ENCODE measurements at regions not wholly inside any gene's neighbourhood (a gene's known extent, or its start where the extent isn't known, plus 50 kb on each side); places are given as distances from the start of the nearest gene placed in this dataset.

- Histone ChIP-seq H3K4me2 (ENCODE audit: low read depth, low read length, poor library complexity, severe bottlenecking) (no peak overlapping the region), H3K9me3 (ENCODE audit: insufficient read depth, low read depth, low read length) (no peaks in the 10 kb centered on the region), H3K27me3 (ENCODE audit: insufficient read depth, low read length, poor library complexity, severe bottlenecking) (no peaks in the 10 kb centered on the region), H3K9ac (ENCODE audit: low read depth, low read length, poor library complexity, severe bottlenecking) (no peak overlapping the region), H4K20me1 (ENCODE audit: insufficient read depth, low read length, poor library complexity, severe bottlenecking) (no peaks in the 10 kb centered on the region), H3K9me2 (replicated peaks; ENCODE audit: low read depth, low read length) (no peaks in the 10 kb centered on the region; the same call in 1 of the 2 replicates), H3K4me1 (ENCODE audit: insufficient read depth, low read length, poor library complexity, severe bottlenecking) (no peaks in the 10 kb centered on the region), H3K79me2 (ENCODE audit: insufficient read depth, low read length) (no peaks in the 10 kb centered on the region), H3F3A (ENCODE audit: low read depth) (no peaks in the 10 kb centered on the region), H3K36me3 (ENCODE audit: insufficient read depth, low read length) (no peaks in the 10 kb centered on the region), H2AFZ (ENCODE audit: low read length) (no peak overlapping the region), H3K4me3 (ENCODE audit: low read length, poor library complexity, severe bottlenecking) (no peak overlapping the region)
- TF ChIP-seq EZH2phosphoT487 (IDR thresholded peaks at IDR 0.05; ENCODE audit: borderline replicate concordance) = no peak
Measured at GRCh38 chr4:58935332-58935731, 1825.1 kb upstream of the IGFBP7 start.

DNA sequence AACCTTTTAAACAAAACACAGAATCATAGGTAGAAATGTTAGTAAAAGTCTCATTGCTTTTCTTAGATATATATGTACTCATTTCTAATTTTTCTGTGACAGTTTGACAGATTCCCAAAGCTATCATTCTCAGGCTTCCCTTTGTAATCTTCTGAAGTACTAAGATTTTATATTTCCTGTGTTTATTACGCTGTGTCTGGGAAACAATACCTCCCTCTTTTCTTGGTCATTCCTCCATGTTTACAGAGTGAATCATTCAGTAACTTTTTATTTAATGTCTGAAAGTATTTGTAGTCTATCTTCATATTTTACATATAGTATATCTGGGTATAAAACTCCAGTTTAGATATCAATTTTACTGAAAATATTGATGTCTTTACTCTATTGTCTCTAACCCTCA lies 1826.3 kb upstream of the IGFBP7 start:
- H3K4me3 ChIP-seq (ENCODE audit: low read length, poor library complexity, severe bottlenecking) = no peak overlapping the region
- no peaks in the 10 kb centered on the region for H3F3A ChIP-seq (ENCODE audit: low read depth)
- H3K9me3 ChIP-seq (ENCODE audit: insufficient read depth, low read depth, low read length) = no peaks in the 10 kb centered on the region
- no peaks in the 10 kb centered on the region; the same call in 1 of the 2 replicates for H3K9me2 ChIP-seq (replicated peaks; ENCODE audit: low read depth, low read length)
- H3K27me3 ChIP-seq (ENCODE audit: insufficient read depth, low read length, poor library complexity, severe bottlenecking) = no peaks in the 10 kb centered on the region
- H3K4me2 ChIP-seq (ENCODE audit: low read depth, low read length, poor library complexity, severe bottlenecking) = no peak overlapping the region
- no peak overlapping the region for H2AFZ ChIP-seq (ENCODE audit: low read length)
- no peaks in the 10 kb centered on the region for H3K79me2 ChIP-seq (ENCODE audit: insufficient read depth, low read length)
- TF ChIP-seq CTCF (conservative IDR thresholded peaks at IDR 0.05; ENCODE audit: low read length) = no peak
- no peak for TF ChIP-seq EZH2phosphoT487 (IDR thresholded peaks at IDR 0.05; ENCODE audit: borderline replicate concordance)
- H4K20me1 ChIP-seq (ENCODE audit: insufficient read depth, low read length, poor library complexity, severe bottlenecking) = no peaks in the 10 kb centered on the region
- H3K36me3 ChIP-seq (ENCODE audit: insufficient read depth, low read length) = no peaks in the 10 kb centered on the region
- no peak overlapping the region for H3K9ac ChIP-seq (ENCODE audit: low read depth, low read length, poor library complexity, severe bottlenecking)
- no peaks in the 10 kb centered on the region for H3K4me1 ChIP-seq (ENCODE audit: insufficient read depth, low read length, poor library complexity, severe bottlenecking)

GRCh38 chr4:58940167-58940566 lies 1830.0 kb upstream of the IGFBP7 start:
- Histone ChIP-seq H4K20me1 (ENCODE audit: insufficient read depth, low read length, poor library complexity, severe bottlenecking) (no peaks in the 10 kb centered on the region), H3K9ac (ENCODE audit: low read depth, low read length, poor library complexity, severe bottlenecking) (no peak overlapping the region), H3K9me3 (ENCODE audit: insufficient read depth, low read depth, low read length) (no peaks in the 10 kb centered on the region), H3K4me2 (ENCODE audit: low read depth, low read length, poor library complexity, severe bottlenecking) (peak overlapping the region; percentile 51), H3F3A (ENCODE audit: low read depth) (no peaks in the 10 kb centered on the region), H3K27me3 (ENCODE audit: insufficient read depth, low read length, poor library complexity, severe bottlenecking) (no peaks in the 10 kb centered on the region), H3K4me3 (ENCODE audit: low read length, poor library complexity, severe bottlenecking) (peak overlapping the region; percentile 55), H3K79me2 (ENCODE audit: insufficient read depth, low read length) (no peaks in the 10 kb centered on the region), H3K4me1 (ENCODE audit: insufficient read depth, low read length, poor library complexity, severe bottlenecking) (no peaks in the 10 kb centered on the region), H3K36me3 (ENCODE audit: insufficient read depth, low read length) (no peaks in the 10 kb centered on the region), H2AFZ (ENCODE audit: low read length) (peak overlapping the region; percentile 62), H3K9me2 (replicated peaks; ENCODE audit: low read depth, low read length) (no peaks in the 10 kb centered on the region)
- TF ChIP-seq EZH2phosphoT487 (IDR thresholded peaks at IDR 0.05; ENCODE audit: borderline replicate concordance) (no peak), CTCF (conservative IDR thresholded peaks at IDR 0.05; ENCODE audit: low read length) (no peak)

- H3K9me3 ChIP-seq (ENCODE audit: insufficient read depth, low read depth, low read length) = no peaks in the 10 kb centered on the region
- no peaks in the 10 kb centered on the region for H4K20me1 ChIP-seq (ENCODE audit: insufficient read depth, low read length, poor library complexity, severe bottlenecking)
- H3F3A ChIP-seq (ENCODE audit: low read depth) = no peaks in the 10 kb centered on the region
- no peaks in the 10 kb centered on the region for H3K36me3 ChIP-seq (ENCODE audit: insufficient read depth, low read length)
- no peak overlapping the region for H2AFZ ChIP-seq (ENCODE audit: low read length)
- H3K4me3 ChIP-seq (ENCODE audit: low read length, poor library complexity, severe bottlenecking) = no peak overlapping the region
- no peak overlapping the region for H3K4me2 ChIP-seq (ENCODE audit: low read depth, low read length, poor library complexity, severe bottlenecking)
- H3K4me1 ChIP-seq (ENCODE audit: insufficient read depth, low read length, poor library complexity, severe bottlenecking) = no peaks in the 10 kb centered on the region
- H3K9ac ChIP-seq (ENCODE audit: low read depth, low read length, poor library complexity, severe bottlenecking) = no peak overlapping the region
- no peaks in the 10 kb centered on the region for H3K79me2 ChIP-seq (ENCODE audit: insufficient read depth, low read length)
- TF ChIP-seq EZH2phosphoT487 (IDR thresholded peaks at IDR 0.05; ENCODE audit: borderline replicate concordance) = no peak
- TF ChIP-seq CTCF (conservative IDR thresholded peaks at IDR 0.05; ENCODE audit: low read length) = no peak
- H3K9me2 ChIP-seq (replicated peaks; ENCODE audit: low read depth, low read length) = no peaks in the 10 kb centered on the region
- no peaks in the 10 kb centered on the region for H3K27me3 ChIP-seq (ENCODE audit: insufficient read depth, low read length, poor library complexity, severe bottlenecking)
Measured at GRCh38 chr4:58941286-58941685, 1831.1 kb upstream of the IGFBP7 start.
